ENCODE measurements at regions not wholly inside any gene's neighbourhood (a gene's known extent, or its start where the extent isn't known, plus 50 kb on each side); places are given as distances from the start of the nearest gene placed in this dataset.
A peak's percentile ranks its signal among the peaks of the same experiment; 100 is the strongest.

DNA sequence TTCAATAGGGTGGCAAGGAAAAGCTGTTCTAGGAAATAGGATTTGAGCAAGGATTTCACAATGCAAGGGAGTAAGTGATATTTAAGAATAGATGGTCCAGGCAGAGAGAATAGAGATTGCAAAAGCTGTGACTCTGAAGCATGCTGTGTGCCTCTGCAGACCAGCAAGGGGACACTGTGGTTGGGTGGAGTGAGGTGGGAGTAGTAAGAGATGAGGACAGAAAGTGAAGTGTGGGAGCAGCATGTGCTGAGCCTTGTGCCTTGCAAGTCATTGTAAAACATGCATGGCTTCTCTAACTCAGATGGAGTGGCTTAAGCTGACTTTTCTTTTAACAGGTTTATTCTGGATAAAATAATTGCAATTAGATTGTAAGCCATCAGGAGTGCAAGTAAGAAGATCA is 442.4 kb downstream of the CCSER2 start:
- no peak for TF ChIP-seq IRF2 (CRISPR knock-in tag; IDR thresholded peaks at IDR 0.05; ENCODE audit: borderline replicate concordance, low read depth)
- TF ChIP-seq, protein P1, sequence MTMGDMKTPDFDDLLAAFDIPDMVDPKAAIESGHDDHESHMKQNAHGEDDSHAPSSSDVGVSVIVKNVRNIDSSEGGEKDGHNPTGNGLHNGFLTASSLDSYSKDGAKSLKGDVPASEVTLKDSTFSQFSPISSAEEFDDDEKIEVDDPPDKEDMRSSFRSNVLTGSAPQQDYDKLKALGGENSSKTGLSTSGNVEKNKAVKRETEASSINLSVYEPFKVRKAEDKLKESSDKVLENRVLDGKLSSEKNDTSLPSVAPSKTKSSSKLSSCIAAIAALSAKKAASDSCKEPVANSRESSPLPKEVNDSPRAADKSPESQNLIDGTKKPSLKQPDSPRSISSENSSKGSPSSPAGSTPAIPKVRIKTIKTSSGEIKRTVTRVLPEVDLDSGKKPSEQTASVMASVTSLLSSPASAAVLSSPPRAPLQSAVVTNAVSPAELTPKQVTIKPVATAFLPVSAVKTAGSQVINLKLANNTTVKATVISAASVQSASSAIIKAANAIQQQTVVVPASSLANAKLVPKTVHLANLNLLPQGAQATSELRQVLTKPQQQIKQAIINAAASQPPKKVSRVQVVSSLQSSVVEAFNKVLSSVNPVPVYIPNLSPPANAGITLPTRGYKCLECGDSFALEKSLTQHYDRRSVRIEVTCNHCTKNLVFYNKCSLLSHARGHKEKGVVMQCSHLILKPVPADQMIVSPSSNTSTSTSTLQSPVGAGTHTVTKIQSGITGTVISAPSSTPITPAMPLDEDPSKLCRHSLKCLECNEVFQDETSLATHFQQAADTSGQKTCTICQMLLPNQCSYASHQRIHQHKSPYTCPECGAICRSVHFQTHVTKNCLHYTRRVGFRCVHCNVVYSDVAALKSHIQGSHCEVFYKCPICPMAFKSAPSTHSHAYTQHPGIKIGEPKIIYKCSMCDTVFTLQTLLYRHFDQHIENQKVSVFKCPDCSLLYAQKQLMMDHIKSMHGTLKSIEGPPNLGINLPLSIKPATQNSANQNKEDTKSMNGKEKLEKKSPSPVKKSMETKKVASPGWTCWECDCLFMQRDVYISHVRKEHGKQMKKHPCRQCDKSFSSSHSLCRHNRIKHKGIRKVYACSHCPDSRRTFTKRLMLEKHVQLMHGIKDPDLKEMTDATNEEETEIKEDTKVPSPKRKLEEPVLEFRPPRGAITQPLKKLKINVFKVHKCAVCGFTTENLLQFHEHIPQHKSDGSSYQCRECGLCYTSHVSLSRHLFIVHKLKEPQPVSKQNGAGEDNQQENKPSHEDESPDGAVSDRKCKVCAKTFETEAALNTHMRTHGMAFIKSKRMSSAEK (CRISPR knock-in tag; IDR thresholded peaks at IDR 0.05; ENCODE audit: borderline replicate concordance), result no peak
- TF ChIP-seq, protein P2, sequence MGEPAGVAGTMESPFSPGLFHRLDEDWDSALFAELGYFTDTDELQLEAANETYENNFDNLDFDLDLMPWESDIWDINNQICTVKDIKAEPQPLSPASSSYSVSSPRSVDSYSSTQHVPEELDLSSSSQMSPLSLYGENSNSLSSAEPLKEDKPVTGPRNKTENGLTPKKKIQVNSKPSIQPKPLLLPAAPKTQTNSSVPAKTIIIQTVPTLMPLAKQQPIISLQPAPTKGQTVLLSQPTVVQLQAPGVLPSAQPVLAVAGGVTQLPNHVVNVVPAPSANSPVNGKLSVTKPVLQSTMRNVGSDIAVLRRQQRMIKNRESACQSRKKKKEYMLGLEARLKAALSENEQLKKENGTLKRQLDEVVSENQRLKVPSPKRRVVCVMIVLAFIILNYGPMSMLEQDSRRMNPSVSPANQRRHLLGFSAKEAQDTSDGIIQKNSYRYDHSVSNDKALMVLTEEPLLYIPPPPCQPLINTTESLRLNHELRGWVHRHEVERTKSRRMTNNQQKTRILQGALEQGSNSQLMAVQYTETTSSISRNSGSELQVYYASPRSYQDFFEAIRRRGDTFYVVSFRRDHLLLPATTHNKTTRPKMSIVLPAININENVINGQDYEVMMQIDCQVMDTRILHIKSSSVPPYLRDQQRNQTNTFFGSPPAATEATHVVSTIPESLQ (CRISPR knock-in tag; IDR thresholded peaks at IDR 0.05), result no peak
- TF ChIP-seq SMAD3 (CRISPR knock-in tag; IDR thresholded peaks at IDR 0.05; ENCODE audit: borderline replicate concordance), result no peak
- no peak for TF ChIP-seq RELA (CRISPR knock-in tag; IDR thresholded peaks at IDR 0.05; ENCODE audit: borderline replicate concordance)
- TF ChIP-seq ZNF317 (CRISPR knock-in tag; IDR thresholded peaks at IDR 0.05; ENCODE audit: borderline replicate concordance, low read depth), result no peak
- TF ChIP-seq, protein P3, sequence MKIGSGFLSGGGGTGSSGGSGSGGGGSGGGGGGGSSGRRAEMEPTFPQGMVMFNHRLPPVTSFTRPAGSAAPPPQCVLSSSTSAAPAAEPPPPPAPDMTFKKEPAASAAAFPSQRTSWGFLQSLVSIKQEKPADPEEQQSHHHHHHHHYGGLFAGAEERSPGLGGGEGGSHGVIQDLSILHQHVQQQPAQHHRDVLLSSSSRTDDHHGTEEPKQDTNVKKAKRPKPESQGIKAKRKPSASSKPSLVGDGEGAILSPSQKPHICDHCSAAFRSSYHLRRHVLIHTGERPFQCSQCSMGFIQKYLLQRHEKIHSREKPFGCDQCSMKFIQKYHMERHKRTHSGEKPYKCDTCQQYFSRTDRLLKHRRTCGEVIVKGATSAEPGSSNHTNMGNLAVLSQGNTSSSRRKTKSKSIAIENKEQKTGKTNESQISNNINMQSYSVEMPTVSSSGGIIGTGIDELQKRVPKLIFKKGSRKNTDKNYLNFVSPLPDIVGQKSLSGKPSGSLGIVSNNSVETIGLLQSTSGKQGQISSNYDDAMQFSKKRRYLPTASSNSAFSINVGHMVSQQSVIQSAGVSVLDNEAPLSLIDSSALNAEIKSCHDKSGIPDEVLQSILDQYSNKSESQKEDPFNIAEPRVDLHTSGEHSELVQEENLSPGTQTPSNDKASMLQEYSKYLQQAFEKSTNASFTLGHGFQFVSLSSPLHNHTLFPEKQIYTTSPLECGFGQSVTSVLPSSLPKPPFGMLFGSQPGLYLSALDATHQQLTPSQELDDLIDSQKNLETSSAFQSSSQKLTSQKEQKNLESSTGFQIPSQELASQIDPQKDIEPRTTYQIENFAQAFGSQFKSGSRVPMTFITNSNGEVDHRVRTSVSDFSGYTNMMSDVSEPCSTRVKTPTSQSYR (CRISPR knock-in tag; IDR thresholded peaks at IDR 0.05), result no peak
- TF ChIP-seq ZNF121 (CRISPR knock-in tag; IDR thresholded peaks at IDR 0.05), result no peak
- TF ChIP-seq, protein P4, sequence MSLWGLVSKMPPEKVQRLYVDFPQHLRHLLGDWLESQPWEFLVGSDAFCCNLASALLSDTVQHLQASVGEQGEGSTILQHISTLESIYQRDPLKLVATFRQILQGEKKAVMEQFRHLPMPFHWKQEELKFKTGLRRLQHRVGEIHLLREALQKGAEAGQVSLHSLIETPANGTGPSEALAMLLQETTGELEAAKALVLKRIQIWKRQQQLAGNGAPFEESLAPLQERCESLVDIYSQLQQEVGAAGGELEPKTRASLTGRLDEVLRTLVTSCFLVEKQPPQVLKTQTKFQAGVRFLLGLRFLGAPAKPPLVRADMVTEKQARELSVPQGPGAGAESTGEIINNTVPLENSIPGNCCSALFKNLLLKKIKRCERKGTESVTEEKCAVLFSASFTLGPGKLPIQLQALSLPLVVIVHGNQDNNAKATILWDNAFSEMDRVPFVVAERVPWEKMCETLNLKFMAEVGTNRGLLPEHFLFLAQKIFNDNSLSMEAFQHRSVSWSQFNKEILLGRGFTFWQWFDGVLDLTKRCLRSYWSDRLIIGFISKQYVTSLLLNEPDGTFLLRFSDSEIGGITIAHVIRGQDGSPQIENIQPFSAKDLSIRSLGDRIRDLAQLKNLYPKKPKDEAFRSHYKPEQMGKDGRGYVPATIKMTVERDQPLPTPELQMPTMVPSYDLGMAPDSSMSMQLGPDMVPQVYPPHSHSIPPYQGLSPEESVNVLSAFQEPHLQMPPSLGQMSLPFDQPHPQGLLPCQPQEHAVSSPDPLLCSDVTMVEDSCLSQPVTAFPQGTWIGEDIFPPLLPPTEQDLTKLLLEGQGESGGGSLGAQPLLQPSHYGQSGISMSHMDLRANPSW (CRISPR knock-in tag; conservative IDR thresholded peaks at IDR 0.05; ENCODE audit: low read depth), result no peak
- TF ChIP-seq NFE2L1 (CRISPR knock-in tag; IDR thresholded peaks at IDR 0.05), result no peak
- TF ChIP-seq ZNF423 (CRISPR knock-in tag; IDR thresholded peaks at IDR 0.05), result no peak
- no peak for ATAC-seq
- H3K27me3 Mint-ChIP-seq (ENCODE audit: low read depth), result no peaks in the 10 kb centered on the region
- no peak overlapping the region for H3K4me3 Mint-ChIP-seq
- POLR2A ChIA-PET, result no interaction called here
- CTCF ChIA-PET, result interaction anchor here (0.8 kb wide), 1 partner anchor 229 kb away, joined by 3 read pairs; no protein-coding TSS in a partner anchor
- DNase-seq (ENCODE audit: low spot score), result no peak
- no peaks in the 10 kb centered on the region for H3K4me1 Mint-ChIP-seq
- no peaks in the 10 kb centered on the region for H3K36me3 Mint-ChIP-seq
- H3K27ac Mint-ChIP-seq, result no peak overlapping the region
- H3K9me3 Mint-ChIP-seq, result no peaks in the 10 kb centered on the region

DNA sequence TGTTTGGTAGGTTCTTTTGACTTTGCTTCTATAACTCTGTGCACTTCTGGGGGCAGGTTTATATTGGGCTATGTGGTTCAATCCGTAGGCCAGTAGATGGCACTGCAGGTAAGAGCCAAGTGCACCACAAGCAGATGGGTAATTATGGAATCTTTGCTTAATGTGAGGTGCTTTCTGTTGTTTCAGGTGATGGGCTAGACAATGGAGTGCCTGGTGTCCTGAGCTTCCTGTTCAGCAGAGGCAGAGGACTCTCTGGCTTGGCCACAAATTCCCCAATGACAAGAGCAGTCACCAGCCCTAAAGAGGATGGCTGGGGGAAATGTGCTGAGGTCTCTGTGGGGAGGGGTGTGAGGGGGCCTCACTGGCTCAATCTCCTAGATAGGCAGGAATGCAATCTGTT is 455.0 kb downstream of the CCSER2 start:
- no peaks in the 10 kb centered on the region for H3K36me3 Mint-ChIP-seq
- POLR2A ChIA-PET, result no interaction called here
- no peak for TF ChIP-seq CREM (CRISPR knock-in tag; IDR thresholded peaks at IDR 0.05)
- TF ChIP-seq ZNF416 (CRISPR knock-in tag; IDR thresholded peaks at IDR 0.05), result no peak
- TF ChIP-seq SMAD3 (CRISPR knock-in tag; IDR thresholded peaks at IDR 0.05; ENCODE audit: borderline replicate concordance), result no peak
- TF ChIP-seq, protein P1 (CRISPR knock-in tag; IDR thresholded peaks at IDR 0.05; ENCODE audit: borderline replicate concordance), result 0 out of 2 replicates have a peak, but pooled peaks have one; percentile 33
- no peak for TF ChIP-seq IRF2 (CRISPR knock-in tag; IDR thresholded peaks at IDR 0.05; ENCODE audit: borderline replicate concordance, low read depth)
- TF ChIP-seq GABPB1 (CRISPR knock-in tag; IDR thresholded peaks at IDR 0.05), result no peak
- no peak for TF ChIP-seq ELF4 (CRISPR knock-in tag; IDR thresholded peaks at IDR 0.05; ENCODE audit: low read depth)
- TF ChIP-seq, protein P5, sequence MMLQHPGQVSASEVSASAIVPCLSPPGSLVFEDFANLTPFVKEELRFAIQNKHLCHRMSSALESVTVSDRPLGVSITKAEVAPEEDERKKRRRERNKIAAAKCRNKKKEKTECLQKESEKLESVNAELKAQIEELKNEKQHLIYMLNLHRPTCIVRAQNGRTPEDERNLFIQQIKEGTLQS (CRISPR knock-in tag; conservative IDR thresholded peaks at IDR 0.05), result no peak

More for the DNA sequence above, 455.0 kb downstream of the CCSER2 start:
- H3K9me3 Mint-ChIP-seq, result peaks cover 7% of the 10 kb centered on the region
- peak; percentile 97 for ATAC-seq
- H3K27ac Mint-ChIP-seq, result no peak overlapping the region
- CTCF ChIA-PET, result interaction anchor here (0.9 to 2.0 kb wide), 4 partner anchors 20 to 242 kb away, joined by 3 to 10 read pairs (median 4); no protein-coding TSS in a partner anchor
- DNase-seq (ENCODE audit: low spot score), result peak; percentile 38
- H3K27me3 Mint-ChIP-seq (ENCODE audit: low read depth), result no peaks in the 10 kb centered on the region
- H3K4me1 Mint-ChIP-seq, result peaks cover 14% of the 10 kb centered on the region
- no peak overlapping the region for H3K4me3 Mint-ChIP-seq

Data from WTC11 (cell line).